HepG2 (cell line): ENCODE measurements at regions not wholly inside any gene's neighbourhood (a gene's known extent, or its start where the extent isn't known, plus 50 kb on each side); places are given as distances from the start of the nearest gene placed in this dataset.

Experiments
- ATAC-seq: fragments of 200-7000 bp; cut with Tn5 transposase; 3 replicates; pipeline ENCODE4 v1.9.1; 2020; ENCODE audit warnings: mild to moderate bottlenecking, moderate library complexity
- BruUV-seq: library from RNA; stranded (reverse); fragments of 400-500 nt; replicated peaks from 2 replicates; lab custom pipeline; 2021; lab: Mats Ljungman, UMichigan
- CTCF ChIA-PET: fragments of 300-600 bp; formaldehyde crosslinking; extraction: SDS; loops from one replicate; lab custom pipeline; 2021; ENCODE audit warnings: low total read pairs, inconsistent platforms, low intra/inter-chr PET ratio; lab: Yijun Ruan, JAX
- POLR2A ChIA-PET: fragments of 350-600 bp; sonication (Branson Sonifier 250); formaldehyde crosslinking; loops from one replicate; lab custom pipeline; 2020; ENCODE audit warnings: antibody characterized with exemption, inconsistent platforms; lab: Yijun Ruan, JAX
- DNase-seq: peaks from one replicate; pipeline ENCODE4 v3.0.0-alpha.2; 2015; ENCODE audit warnings: low spot score
- FAIRE-seq: peaks from 3 replicates; lab custom pipeline; 2011; peaks lifted over from hg19 to GRCh38; lab: Jason Lieb, UNC
- H2AFZ ChIP-seq: one replicate; pipeline ENCODE4 v1.6.1; 2011; ENCODE audit warnings: low read length, inconsistent platforms
- H3K27ac ChIP-seq: fragments of 300-600 bp; 3 replicates; pipeline ENCODE4 v1.8.0; 2011; ENCODE audit warnings: mixed run types, mild to moderate bottlenecking, mixed read lengths, low read length, inconsistent platforms; ENCODE audit not compliant: insufficient read depth; ENCODE audit errors: extremely low read length
- H3K27me3 ChIP-seq, 2 experiments: fragments of 200-600 bp in 1 of 2; 2 replicates in 1 of 2; 3 replicates in 1 of 2; pipeline versions ENCODE4 v1.6.0 to v1.8.0; 2011; ENCODE audit warnings: low read length in 2 of 2, mild to moderate bottlenecking in 2 of 2, moderate library complexity in 2 of 2, inconsistent platforms in 1 of 2; ENCODE audit not compliant: insufficient read depth in 2 of 2, control insufficient read depth in 1 of 2
- H3K36me3 ChIP-seq, 2 experiments: fragments of 200-600 bp in 1 of 2; replicated peaks in 1 of 2; 2 replicates in 1 of 2; 3 replicates in 1 of 2; pipeline versions ENCODE4 v1.5.1 to v1.8.0; 2011; ENCODE audit warnings: low read length in 2 of 2, inconsistent platforms in 1 of 2; ENCODE audit not compliant: insufficient read depth in 2 of 2, control insufficient read depth in 1 of 2
- H3K4me1 ChIP-seq: 2 replicates; pipeline ENCODE4 v1.5.1; 2012; ENCODE audit warnings: low read length, inconsistent platforms; ENCODE audit not compliant: insufficient read depth
- H3K4me2 ChIP-seq: 2 replicates; pipeline ENCODE4 v1.6.0; 2011; ENCODE audit warnings: low read depth, low read length, inconsistent platforms
- H3K4me3 ChIP-seq, 3 experiments: fragments of 200-600 bp in 1 of 3; sonication (generic), shearing (Covaris generic) in 1 of 3; replicated peaks in 1 of 3; 2 replicates each; pipeline ENCODE4 v1.5.1; 2011 to 2016; ENCODE audit warnings: low read length in 3 of 3, inconsistent platforms in 2 of 3, low read depth in 2 of 3, mild to moderate bottlenecking in 2 of 3, control low read depth in 1 of 3, mixed read lengths in 1 of 3; ENCODE audit not compliant: insufficient read depth in 1 of 3
- H3K79me2 ChIP-seq: one replicate; pipeline ENCODE4 v1.6.1; 2011; ENCODE audit warnings: low read length, inconsistent platforms; ENCODE audit not compliant: insufficient read depth
- H3K9ac ChIP-seq: 2 replicates; pipeline ENCODE4 v1.6.0; 2011; ENCODE audit warnings: mild to moderate bottlenecking, low read depth, low read length, inconsistent platforms; ENCODE audit not compliant: insufficient read depth
- H3K9me3 ChIP-seq: 2 replicates; pipeline ENCODE4 v1.5.1; 2012; ENCODE audit warnings: mild to moderate bottlenecking, low read length
- H4K20me1 ChIP-seq: 2 replicates; pipeline ENCODE4 v1.6.0; 2011; ENCODE audit warnings: inconsistent platforms, mild to moderate bottlenecking, low read length, moderate library complexity; ENCODE audit not compliant: insufficient read depth
- CBFB ChIP-seq: sonication (generic); formaldehyde crosslinking; IDR thresholded peaks from 2 replicates; pipeline ENCODE4 v1.4.0; 2020; ENCODE audit warnings: missing genetic modification reagents
- CREB1 ChIP-seq, 2 experiments: fragments of 450-650 bp in 1 of 2; IDR thresholded peaks; 2 replicates each; pipeline ENCODE4 v1.6.1; 2016 to 2017; ENCODE audit warnings: control low read depth in 1 of 2, mild to moderate bottlenecking in 1 of 2, missing compliant biosample characterization in 1 of 2, missing genetic modification characterization in 1 of 2
- FOXJ3 ChIP-seq: sonication (generic); formaldehyde crosslinking; IDR thresholded peaks from 2 replicates; pipeline ENCODE4 v1.4.0; 2020; ENCODE audit warnings: missing genetic modification reagents, mild to moderate bottlenecking, borderline replicate concordance
- HOXA3 ChIP-seq: sonication (generic); formaldehyde crosslinking; IDR thresholded peaks from 2 replicates; pipeline ENCODE4 v1.5.0; 2020; ENCODE audit warnings: missing genetic modification reagents
- IRX3 ChIP-seq: sonication (generic); formaldehyde crosslinking; IDR thresholded peaks from 2 replicates; pipeline ENCODE4 v1.8.1; 2023; ENCODE audit warnings: mild to moderate bottlenecking, low read depth, missing genetic modification reagents, borderline replicate concordance
- MAFK ChIP-seq, 2 experiments: IDR thresholded peaks in 1 of 2; conservative IDR thresholded peaks in 1 of 2; 2 replicates each; pipeline ENCODE4 v1.6.1; 2011; ENCODE audit warnings: improper control_type of control experiment in 2 of 2, low read length in 2 of 2
- NFE2L2 ChIP-seq: fragments of 150-350 bp; IDR thresholded peaks from 2 replicates; pipeline ENCODE4 v1.6.1; 2014; ENCODE audit warnings: low read length
- NFIC ChIP-seq: IDR thresholded peaks from 2 replicates; pipeline ENCODE4 v1.6.1; 2012; ENCODE audit warnings: mild to moderate bottlenecking, low read length, inconsistent platforms
- ZBTB7B ChIP-seq: sonication (generic); formaldehyde crosslinking; IDR thresholded peaks from 2 replicates; pipeline ENCODE4 v1.4.0; 2020; ENCODE audit warnings: missing genetic modification reagents
- ZNF557 ChIP-seq: sonication (generic); formaldehyde crosslinking; IDR thresholded peaks from 2 replicates; pipeline ENCODE4 v1.4.0; 2020; ENCODE audit warnings: missing genetic modification reagents
- ZNF776 ChIP-seq: sonication (generic); formaldehyde crosslinking; IDR thresholded peaks from 2 replicates; pipeline ENCODE4 v1.4.0; 2020; ENCODE audit warnings: mild to moderate bottlenecking, missing genetic modification reagents
- WGBS: methylation state at CpG from one replicate; pipeline ENCODE4 v1.1.6; 2017; ENCODE audit warnings: low lambda C conversion rate; 5-methylcytosine and 5-hydroxymethylcytosine counted together
- in situ Hi-C: cut with HindIII; loops from 2 replicates; pipeline ENCODE4 v1.10.0; 2017; ENCODE audit warnings: low pct_unique_long_range_greater_than_20kb; ENCODE audit not compliant: extremely low pct_ligation_motif_present
- intact Hi-C: fragments of 100-400 bp; cut with micrococcal nuclease; formaldehyde crosslinking; loops from one replicate; pipeline ENCODE4 v1.10.0; 2022; ENCODE audit not compliant: unreplicated experiment

- Histone ChIP-seq H3K27ac (no peak overlapping the region), H3K27me3 (no peaks in the 10 kb centered on the region), H3K79me2 (no peaks in the 10 kb centered on the region), H3K4me1 (no peaks in the 10 kb centered on the region), H4K20me1 (no peaks in the 10 kb centered on the region), H3K9me3 (no peaks in the 10 kb centered on the region), H3K4me3 (no peak overlapping the region), H3K36me3 (no peaks in the 10 kb centered on the region), H3K4me2 (no peak overlapping the region), H2AFZ (no peak overlapping the region), H3K9ac (no peak overlapping the region)
- POLR2A ChIA-PET, result no interaction called here
- ATAC-seq (no peak), DNase-seq (no peak), FAIRE-seq (no peak)
- TF ChIP-seq NFE2L2, result peak; percentile 78
- no peak for TF ChIP-seq ZNF776
- peak; percentile 10 to 23; a peak in 1 of 4 replicates for TF ChIP-seq MAFK (conservative IDR thresholded peaks at IDR 0.05 in 1 of 2, IDR thresholded peaks at IDR 0.05 in 1 of 2; ENCODE audit: low read length in 2 of 2)
- no peak for TF ChIP-seq CBFB (CRISPR knock-in tag)
- BruUV-seq, result no TSS peak
- WGBS, result 0% methylated on average over 4 of the region's 4 CpGs
- CTCF ChIA-PET, result no interaction called here
- intact Hi-C loops, result no loop called here
- in situ Hi-C loops, result no loop called here
These were observed 132.0 kb upstream of the TP63 start for GRCh38 chr3:189498995-189499704.

DNA sequence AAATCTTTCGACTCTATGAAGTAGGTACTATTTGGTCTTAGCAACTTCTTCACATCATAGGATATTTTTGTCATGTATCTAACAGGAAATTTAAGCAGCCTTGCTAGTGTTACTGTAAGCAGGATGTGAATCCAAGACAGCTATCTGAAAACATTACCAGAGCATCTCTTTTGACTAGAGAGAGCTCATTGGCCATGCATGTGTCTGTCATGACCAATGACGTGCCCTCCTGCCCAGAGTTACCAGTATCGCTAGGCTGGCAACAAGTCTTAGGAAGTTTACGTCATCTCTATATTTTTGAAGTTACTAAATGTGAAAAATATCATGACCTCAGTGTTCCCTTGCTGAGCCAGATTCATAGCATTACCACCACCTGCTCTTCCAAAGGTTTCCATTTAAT, 130.9 kb upstream of the TP63 start:
- H3K79me2 ChIP-seq, result no peaks in the 10 kb centered on the region
- FAIRE-seq (no peak), DNase-seq (no peak), ATAC-seq (no peak)
- POLR2A ChIA-PET, result no interaction called here
- H3K36me3 ChIP-seq, result no peaks in the 10 kb centered on the region
- no peaks in the 10 kb centered on the region for H3K27me3 ChIP-seq
- no peak overlapping the region for H3K4me3 ChIP-seq
- H3K9ac ChIP-seq, result no peak overlapping the region
- TF ChIP-seq ZBTB7B (CRISPR knock-in tag) (no peak), ZNF557 (CRISPR knock-in tag) (no peak), NFIC (no peak), CREB1 (IDR thresholded peaks at IDR 0.05) (0 out of 2 replicates have a peak, but pooled peaks have one; percentile 27), CREB1 (CRISPR knock-in tag; IDR thresholded peaks at IDR 0.05) (no peak), FOXJ3 (CRISPR knock-in tag) (no peak), HOXA3 (no peak), IRX3 (CRISPR knock-in tag) (no peak)
- WGBS, result 45% methylated on average over 4 of the region's 4 CpGs
- H3K4me1 ChIP-seq, result no peaks in the 10 kb centered on the region
- CTCF ChIA-PET, result no interaction called here
- H4K20me1 ChIP-seq, result no peaks in the 10 kb centered on the region
- in situ Hi-C loops, result no loop called here
- no peak overlapping the region for H3K27ac ChIP-seq
- no peaks in the 10 kb centered on the region for H3K9me3 ChIP-seq
- intact Hi-C loops, result no loop called here
- no TSS peak for BruUV-seq
- H2AFZ ChIP-seq, result no peak overlapping the region
- H3K4me2 ChIP-seq, result no peak overlapping the region
